GM12865 (cell line): ENCODE measurements at regions not wholly inside any gene's neighbourhood (a gene's known extent, or its start where the extent isn't known, plus 50 kb on each side); places are given as distances from the start of the nearest gene placed in this dataset.
"Not testable (repeated sequence)": the region's sequence is repeated elsewhere in the genome, so short reads cannot be mapped to it uniquely, and the experiment has no call there.

Source experiments
- DNase-seq: peaks from one replicate; pipeline ENCODE4 v3.0.0; 2010; ENCODE audit warnings: low read depth
- H3K4me3 ChIP-seq: 2 replicates; pipeline ENCODE4 v1.5.1; 2011; ENCODE audit warnings: mild to moderate bottlenecking, low read depth, low read length, control low read depth
- CTCF ChIP-seq: IDR thresholded peaks from 2 replicates; pipeline ENCODE4 v1.5.1; 2011; ENCODE audit warnings: low read length, control low read depth, low read depth, inconsistent platforms; ENCODE audit not compliant: insufficient read depth; ENCODE audit errors: missing control alignments

- H3K4me3 ChIP-seq, result no peak overlapping the region
- TF ChIP-seq CTCF, result no peak
- DNase-seq, result no peak
Measured at GRCh38 chr1:166740668-166741276, 98.5 kb upstream of the POGK start.

GRCh38 chr1:166763318-166763717 lies 76.0 kb upstream of the POGK start:
- TF ChIP-seq CTCF, result no peak
- no peak for DNase-seq
- no peak overlapping the region for H3K4me3 ChIP-seq

- DNase-seq, result no peak
- H3K4me3 ChIP-seq, result no peak overlapping the region
- no peak for TF ChIP-seq CTCF
Measured at GRCh38 chr1:166766942-166767341, 72.3 kb upstream of the POGK start.

GRCh38 chr1:166784646-166785045 lies 54.6 kb upstream of the POGK start:
- H3K4me3 ChIP-seq, DNase-seq: not testable (repeated sequence)

GRCh38 chr1:166785987-166786386 lies 53.3 kb upstream of the POGK start:
- peak; percentile 13 for TF ChIP-seq CTCF
- H3K4me3 ChIP-seq, result no peak overlapping the region
- no peak for DNase-seq

- no peak for TF ChIP-seq CTCF
- H3K4me3 ChIP-seq, result no peak overlapping the region
- no peak for DNase-seq
Measured at GRCh38 chr1:166789286-166789685, 50.0 kb upstream of the POGK start.
